GM12878 (cell line): ENCODE measurements at regions not wholly inside any gene's neighbourhood (a gene's known extent, or its start where the extent isn't known, plus 50 kb on each side); places are given as distances from the start of the nearest gene placed in this dataset.

Experiments used
- ATAC-seq: fragments of 200-7000 bp; cut with Tn5 transposase; 3 replicates; pipeline ENCODE4 v1.9.1; 2020; ENCODE audit warnings: mild to moderate bottlenecking, moderate library complexity
- BruUV-seq: library from RNA; stranded (reverse); fragments of 400-500 nt; replicated peaks from 2 replicates; lab custom pipeline; 2021; lab: Mats Ljungman, UMichigan
- CTCF ChIA-PET: fragments of 300-600 bp; sonication (Branson Sonifier 250); formaldehyde crosslinking; extraction: SDS; loops from one replicate; lab custom pipeline; 2021; ENCODE audit warnings: inconsistent platforms; lab: Yijun Ruan, JAX
- POLR2A ChIA-PET: fragments of 350-600 bp; formaldehyde crosslinking; extraction: SDS; loops from one replicate; lab custom pipeline; 2021; ENCODE audit warnings: inconsistent platforms; lab: Charles Lee
- RAD21 ChIA-PET: fragments of 300-600 bp; sonication (Branson Sonifier 250); formaldehyde crosslinking; loops from one replicate; lab custom pipeline; 2023; ENCODE audit warnings: antibody characterized with exemption; ENCODE audit not compliant: unreplicated experiment; lab: Charles Lee
- SMC1A ChIA-PET: fragments of 300-600 bp; sonication (Branson Sonifier 250); formaldehyde crosslinking; loops from one replicate; lab custom pipeline; 2023; ENCODE audit not compliant: unreplicated experiment, uncharacterized antibody; lab: Charles Lee
- DNase-seq: peaks from one replicate; pipeline ENCODE4 v3.0.0-alpha.2; 2011; ENCODE audit warnings: low read depth, low spot score
- FAIRE-seq: peaks from 3 replicates; lab custom pipeline; 2011; peaks lifted over from hg19 to GRCh38; lab: Jason Lieb, UNC
- H2AFZ ChIP-seq: 2 replicates; pipeline ENCODE4 v1.6.0; 2011; ENCODE audit warnings: low read depth, low read length, control low read depth; ENCODE audit not compliant: control insufficient read depth
- H3K27ac ChIP-seq: 2 replicates; pipeline ENCODE4 v1.5.1; 2011; ENCODE audit warnings: control low read depth; ENCODE audit not compliant: control insufficient read depth, insufficient read depth
- H3K27me3 ChIP-seq, 2 experiments: replicated peaks in 1 of 2; 2 replicates each; pipeline versions ENCODE4 v1.6.0 to v1.6.1; 2011; ENCODE audit warnings: low read length in 1 of 2; ENCODE audit not compliant: control insufficient read depth in 2 of 2, insufficient read depth in 2 of 2
- H3K36me3 ChIP-seq, 2 experiments: 2 replicates each; pipeline ENCODE4 v1.5.1; 2011; ENCODE audit warnings: low read length in 1 of 2; ENCODE audit not compliant: control insufficient read depth in 2 of 2, insufficient read depth in 2 of 2
- H3K4me1 ChIP-seq: 2 replicates; pipeline ENCODE4 v1.6.1; 2011; ENCODE audit warnings: mild to moderate bottlenecking, low read length, moderate library complexity, mixed read lengths; ENCODE audit not compliant: control insufficient read depth, insufficient read depth
- H3K4me2 ChIP-seq: 2 replicates; pipeline ENCODE4 v1.6.0; 2011; ENCODE audit warnings: control low read depth; ENCODE audit not compliant: control insufficient read depth, insufficient read depth
- H3K4me3 ChIP-seq: fragments of 200-600 bp; sonication (generic); 2 replicates; pipeline ENCODE4 v1.5.1; 2016
- H3K79me2 ChIP-seq: 2 replicates; pipeline ENCODE4 v1.6.0; 2011; ENCODE audit warnings: low read length; ENCODE audit not compliant: control insufficient read depth, insufficient read depth
- H3K9ac ChIP-seq: 2 replicates; pipeline ENCODE4 v1.8.0; 2011; ENCODE audit warnings: low read length, control low read depth, mixed read lengths; ENCODE audit not compliant: control insufficient read depth, insufficient read depth
- H3K9me3 ChIP-seq: replicated peaks from 3 replicates; pipeline ENCODE4 v1.5.1; 2011; ENCODE audit warnings: mild to moderate bottlenecking, low read length; ENCODE audit not compliant: control insufficient read depth, insufficient read depth
- H4K20me1 ChIP-seq: 2 replicates; pipeline ENCODE4 v1.6.0; 2011; ENCODE audit not compliant: control insufficient read depth, insufficient read depth
- BRCA1 ChIP-seq: IDR thresholded peaks from 2 replicates; pipeline ENCODE4 v1.6.1; 2011; ENCODE audit warnings: low read depth, low read length, improper control_type of control experiment
- CEBPZ ChIP-seq: fragments of 150-350 bp; IDR thresholded peaks from 2 replicates; pipeline ENCODE4 v1.6.1; 2016; ENCODE audit warnings: low read depth, low read length
- ETV6 ChIP-seq, 2 experiments: fragments of 450-650 bp in 1 of 2; IDR thresholded peaks in 1 of 2; conservative IDR thresholded peaks in 1 of 2; 2 replicates each; pipeline ENCODE4 v1.6.1; 2014; ENCODE audit warnings: antibody characterized with exemption in 1 of 2, borderline replicate concordance in 1 of 2, low read depth in 1 of 2, mild to moderate bottlenecking in 1 of 2, moderate library complexity in 1 of 2
- FOXK2 ChIP-seq: fragments of 450-650 bp; IDR thresholded peaks from 2 replicates; pipeline ENCODE4 v1.6.1; 2017; ENCODE audit warnings: mild to moderate bottlenecking, moderate library complexity
- JUND ChIP-seq: IDR thresholded peaks from 2 replicates; pipeline ENCODE4 v1.6.1; 2012; ENCODE audit warnings: low read depth, mild to moderate bottlenecking, low read length, improper control_type of control experiment, moderate library complexity
- LARP7 ChIP-seq: fragments of 450-650 bp; IDR thresholded peaks from 2 replicates; pipeline ENCODE4 v1.6.1; 2017; ENCODE audit warnings: mild to moderate bottlenecking
- MYB ChIP-seq: fragments of 150-350 bp; IDR thresholded peaks from 2 replicates; pipeline ENCODE4 v1.6.1; 2014; ENCODE audit warnings: mild to moderate bottlenecking, low read depth, low read length, borderline replicate concordance
- MYC ChIP-seq: IDR thresholded peaks from 2 replicates; pipeline ENCODE4 v1.6.1; 2011; ENCODE audit warnings: mild to moderate bottlenecking, low read length, moderate library complexity, inconsistent platforms; ENCODE audit not compliant: insufficient read depth, insufficient replicate concordance, insufficient read length, severe bottlenecking
- NFXL1 ChIP-seq: fragments of 450-650 bp; IDR thresholded peaks from 2 replicates; pipeline ENCODE4 v1.6.1; 2017; ENCODE audit warnings: antibody characterized with exemption, mild to moderate bottlenecking, borderline replicate concordance
- NR2C2 ChIP-seq: IDR thresholded peaks from 2 replicates; pipeline ENCODE4 v1.6.1; 2011; ENCODE audit warnings: borderline replicate concordance, low read depth; ENCODE audit not compliant: control insufficient read depth, insufficient read length
- PAX5 ChIP-seq: IDR thresholded peaks from 2 replicates; pipeline ENCODE4 v1.6.1; 2011; ENCODE audit warnings: low read depth, low read length, borderline replicate concordance
- RB1 ChIP-seq: fragments of 450-650 bp; formaldehyde crosslinking; IDR thresholded peaks from 2 replicates; pipeline ENCODE4 v1.6.1; 2017; ENCODE audit warnings: mild to moderate bottlenecking, borderline replicate concordance
- RUNX3 ChIP-seq: IDR thresholded peaks from 2 replicates; pipeline ENCODE4 v1.6.1; 2012; ENCODE audit warnings: low read length, inconsistent platforms
- SMAD1 ChIP-seq: fragments of 450-650 bp; IDR thresholded peaks from 2 replicates; pipeline ENCODE4 v1.6.1; 2018; ENCODE audit warnings: mild to moderate bottlenecking, low read depth; ENCODE audit not compliant: partially characterized antibody
- SMARCA5 ChIP-seq: fragments of 450-650 bp; IDR thresholded peaks from 2 replicates; pipeline ENCODE4 v1.6.1; 2017; ENCODE audit warnings: mild to moderate bottlenecking
- SP1 ChIP-seq: IDR thresholded peaks from one replicate; pipeline ENCODE4 v1.6.1; 2011; ENCODE audit warnings: low read depth, low read length
- SREBF2 ChIP-seq: IDR thresholded peaks from 2 replicates; pipeline ENCODE4 v1.6.1; 2012; ENCODE audit warnings: mild to moderate bottlenecking, low read length
- YBX1 ChIP-seq: fragments of 450-650 bp; IDR thresholded peaks from 2 replicates; pipeline ENCODE4 v1.6.1; 2016; ENCODE audit warnings: antibody characterized with exemption
- ZNF384 ChIP-seq: IDR thresholded peaks from 2 replicates; pipeline ENCODE4 v1.6.1; 2012; ENCODE audit warnings: low read depth, mild to moderate bottlenecking, low read length, improper control_type of control experiment, borderline replicate concordance
- ZSCAN29 ChIP-seq: fragments of 450-650 bp; IDR thresholded peaks from 2 replicates; pipeline ENCODE4 v1.6.1; 2017; ENCODE audit warnings: mild to moderate bottlenecking, moderate library complexity
- WGBS: methylation state at CpG from one replicate; pipeline ENCODE4 v1.1.6; 2016; ENCODE audit warnings: low lambda C conversion rate; ENCODE audit not compliant: insufficient replicate concordance, insufficient coverage; ENCODE audit errors: missing lambda C conversion rate; 5-methylcytosine and 5-hydroxymethylcytosine counted together
- in situ Hi-C: fragments of 300-500 bp; cut with MboI; formaldehyde crosslinking; loops from 9 replicates; pipeline ENCODE4 v1.14.3; 2018; ENCODE audit warnings: mixed read lengths
- intact Hi-C: fragments of 100-400 bp; cut with micrococcal nuclease; formaldehyde crosslinking; loops from one replicate; pipeline ENCODE4 v1.14.2; 2022; ENCODE audit not compliant: unreplicated experiment
- TF ChIP-seq, protein P1 (sequence below), 3 experiments: IDR thresholded peaks in 2 of 3; conservative IDR thresholded peaks in 1 of 3; 2 replicates each; pipeline ENCODE4 v1.5.1; 2011; ENCODE audit warnings: low read depth in 3 of 3, low read length in 3 of 3, mild to moderate bottlenecking in 3 of 3, control low read depth in 2 of 3, moderate library complexity in 2 of 3, inconsistent platforms in 1 of 3, mixed read lengths in 1 of 3; ENCODE audit not compliant: control insufficient read depth in 2 of 3, insufficient read depth in 1 of 3; ENCODE audit errors: extremely low read depth in 1 of 3

- TF ChIP-seq CEBPZ = no peak
- no peak for TF ChIP-seq SP1
- TF ChIP-seq BRCA1 = no peak
- TF ChIP-seq MYB = no peak
- TF ChIP-seq PAX5 = no peak
These were observed 69.8 kb upstream of the CNTLN start (continued) for GRCh38 chr9:17065062-17065461.

DNA sequence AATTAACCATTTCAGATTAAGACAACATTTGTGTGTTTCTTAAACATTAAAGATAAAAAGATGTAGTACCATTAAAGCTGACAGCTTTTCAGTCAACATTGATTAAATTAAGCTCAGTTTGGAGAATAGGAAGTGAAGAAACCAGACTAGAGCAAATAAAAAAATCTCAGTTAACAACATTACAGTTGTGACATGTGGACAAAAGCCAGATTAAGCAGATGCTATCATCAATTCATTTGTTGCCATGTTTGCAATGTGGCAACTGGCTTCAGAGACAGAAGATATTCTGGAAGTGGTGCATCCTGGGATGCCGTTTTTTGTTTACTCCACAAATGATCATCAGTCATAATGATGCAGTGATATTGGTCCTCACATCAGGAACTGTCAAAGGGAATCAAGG, 70.3 kb upstream of the CNTLN start:
- 0% methylated on average over 1 of the region's 1 CpG for WGBS
- Histone ChIP-seq H3K27me3 (no peaks in the 10 kb centered on the region), H3K36me3 (no peaks in the 10 kb centered on the region), H3K9ac (no peak overlapping the region), H3K4me3 (no peak overlapping the region), H3K4me2 (no peak overlapping the region), H3K9me3 (no peaks in the 10 kb centered on the region), H3K79me2 (no peaks in the 10 kb centered on the region), H4K20me1 (no peaks in the 10 kb centered on the region), H2AFZ (no peak overlapping the region), H3K27ac (no peak overlapping the region), H3K4me1 (no peaks in the 10 kb centered on the region)
- ChIA-PET SMC1A (interaction anchor here (2.9 to 3.8 kb wide), 2 partner anchors 396 to 399 kb away, joined by 16 read pairs; no protein-coding TSS in a partner anchor), POLR2A (interaction anchor here (0.5 kb wide), 1 partner anchor 411 kb away, joined by 4 read pairs; no protein-coding TSS in a partner anchor), RAD21 (interaction anchor here (0.6 to 3.3 kb wide), 2 partner anchors 398 to 401 kb away, joined by 3 to 28 read pairs; no protein-coding TSS in a partner anchor), CTCF (interaction anchor here (2.3 to 3.8 kb wide), 3 partner anchors 9 to 397 kb away, joined by 9 to 63 read pairs (median 15); no protein-coding TSS in a partner anchor)
- DNase-seq (no peak), ATAC-seq (no peak), FAIRE-seq (no peak)
- no TSS peak for BruUV-seq
- intact Hi-C loops = no loop called here
- TF ChIP-seq LARP7 (no peak), ZNF384 (no peak), NFXL1 (no peak), RUNX3 (no peak), JUND (no peak), FOXK2 (no peak), SREBF2 (no peak), MYC (no peak), ETV6 (conservative IDR thresholded peaks at IDR 0.05 in 1 of 2, IDR thresholded peaks at IDR 0.05 in 1 of 2; ENCODE audit: borderline replicate concordance in 1 of 2, low read depth in 1 of 2) (no peak), SMARCA5 (no peak), NR2C2 (no peak), ZSCAN29 (no peak), SMAD1 (no peak), YBX1 (no peak), RB1 (no peak)
- TF ChIP-seq, protein P1, sequence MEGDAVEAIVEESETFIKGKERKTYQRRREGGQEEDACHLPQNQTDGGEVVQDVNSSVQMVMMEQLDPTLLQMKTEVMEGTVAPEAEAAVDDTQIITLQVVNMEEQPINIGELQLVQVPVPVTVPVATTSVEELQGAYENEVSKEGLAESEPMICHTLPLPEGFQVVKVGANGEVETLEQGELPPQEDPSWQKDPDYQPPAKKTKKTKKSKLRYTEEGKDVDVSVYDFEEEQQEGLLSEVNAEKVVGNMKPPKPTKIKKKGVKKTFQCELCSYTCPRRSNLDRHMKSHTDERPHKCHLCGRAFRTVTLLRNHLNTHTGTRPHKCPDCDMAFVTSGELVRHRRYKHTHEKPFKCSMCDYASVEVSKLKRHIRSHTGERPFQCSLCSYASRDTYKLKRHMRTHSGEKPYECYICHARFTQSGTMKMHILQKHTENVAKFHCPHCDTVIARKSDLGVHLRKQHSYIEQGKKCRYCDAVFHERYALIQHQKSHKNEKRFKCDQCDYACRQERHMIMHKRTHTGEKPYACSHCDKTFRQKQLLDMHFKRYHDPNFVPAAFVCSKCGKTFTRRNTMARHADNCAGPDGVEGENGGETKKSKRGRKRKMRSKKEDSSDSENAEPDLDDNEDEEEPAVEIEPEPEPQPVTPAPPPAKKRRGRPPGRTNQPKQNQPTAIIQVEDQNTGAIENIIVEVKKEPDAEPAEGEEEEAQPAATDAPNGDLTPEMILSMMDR (IDR thresholded peaks at IDR 0.05 in 2 of 3, conservative IDR thresholded peaks at IDR 0.05 in 1 of 3; ENCODE audit: control insufficient read depth in 2 of 3, extremely low read depth in 1 of 3, insufficient read depth in 1 of 3, low read depth in 3 of 3, low read length in 3 of 3) = no peak
- in situ Hi-C loops = no loop called here
